Vagina (tissue), 2 donors: ENCODE measurements at regions not wholly inside any gene's neighbourhood (a gene's known extent, or its start where the extent isn't known, plus 50 kb on each side); places are given as distances from the start of the nearest gene placed in this dataset.

ENCODE experiments used
- DNase-seq, 2 donors: peaks; one replicate each; pipeline ENCODE4 v3.0.0-alpha.2; 2017; ENCODE audit errors: extremely low spot score in 2 of 2
- H3K27ac ChIP-seq: fragments of 200-600 bp; sonication (generic); one replicate; pipeline ENCODE4 v1.5.1; 2019
- H3K27me3 ChIP-seq: fragments of 200-600 bp; sonication (generic); one replicate; pipeline ENCODE4 v1.5.1; 2019
- H3K36me3 ChIP-seq, 2 donors: fragments of 200-600 bp; sonication (generic); one replicate each; pipeline ENCODE4 v1.5.1; 2017 to 2019
- H3K4me1 ChIP-seq: fragments of 200-600 bp; sonication (generic); one replicate; pipeline ENCODE4 v1.5.1; 2019
- H3K4me3 ChIP-seq, 2 donors: fragments of 200-600 bp; sonication (generic); 1 replicate in 1 of 2; 2 replicates in 1 of 2; pipeline ENCODE4 v1.5.1; 2016 to 2019
- H3K9me3 ChIP-seq: fragments of 200-600 bp; sonication (generic); one replicate; pipeline ENCODE4 v1.5.1; 2019
- POLR2A ChIP-seq, 2 donors: fragments of 450-650 bp; IDR thresholded peaks; one replicate each; pipeline ENCODE4 v1.6.1; 2017; ENCODE audit warnings: antibody characterized with exemption in 2 of 2, mild to moderate bottlenecking in 2 of 2, moderate library complexity in 2 of 2
- POLR2AphosphoS5 ChIP-seq, 2 donors: sonication (generic); formaldehyde crosslinking; IDR thresholded peaks; one replicate each; pipeline ENCODE4 v1.9.0; 2017; ENCODE audit warnings: antibody characterized with exemption in 2 of 2, mild to moderate bottlenecking in 2 of 2, low read depth in 1 of 2; ENCODE audit not compliant: insufficient read depth in 1 of 2
- intact Hi-C: fragments of 100-400 bp; cut with DNase I; formaldehyde crosslinking; loops from one replicate; pipeline ENCODE4 v1.15.1; 2023
- TF ChIP-seq, protein P1 (sequence below), 3 experiments: fragments of 450-650 bp in 2 of 3; fragments of 200-600 bp in 1 of 3; sonication (generic) in 1 of 3; IDR thresholded peaks; one replicate each; pipeline ENCODE4 v1.5.1; 2017 to 2019; ENCODE audit warnings: antibody characterized with exemption in 3 of 3, mild to moderate bottlenecking in 2 of 3, moderate library complexity in 2 of 3

DNA sequence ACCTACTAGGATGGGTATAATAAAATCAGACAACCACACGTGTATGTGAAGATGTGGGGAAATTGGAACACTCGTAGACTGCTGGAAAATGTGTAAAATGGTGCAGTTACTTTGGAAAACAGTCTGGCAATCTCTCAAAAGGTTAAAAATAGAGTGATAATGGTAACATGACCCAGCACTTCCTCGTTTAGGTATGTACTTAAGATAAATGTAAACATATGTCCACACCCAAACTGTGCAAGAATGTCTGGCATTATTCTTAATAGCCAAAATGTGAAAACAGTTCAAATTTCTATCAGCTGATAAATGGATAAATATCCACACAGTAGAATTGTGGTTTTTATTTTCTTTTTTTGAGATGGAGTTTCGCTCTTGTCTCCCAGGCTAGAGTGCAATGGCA is 272.8 kb downstream of the ZNF248 start:
- DNase-seq, result no peak
- no peaks in the 10 kb centered on the region for H3K36me3 ChIP-seq
- H3K9me3 ChIP-seq, result no peaks in the 10 kb centered on the region
- H3K27me3 ChIP-seq, result no peaks in the 10 kb centered on the region
- intact Hi-C loops, result no loop called here
- no peak overlapping the region for H3K27ac ChIP-seq
- no peak for TF ChIP-seq POLR2A (IDR thresholded peaks at IDR 0.05)
- TF ChIP-seq POLR2AphosphoS5 (IDR thresholded peaks at IDR 0.05; ENCODE audit: insufficient read depth in 1 of 2, low read depth in 1 of 2), result no peak
- TF ChIP-seq, protein P1, sequence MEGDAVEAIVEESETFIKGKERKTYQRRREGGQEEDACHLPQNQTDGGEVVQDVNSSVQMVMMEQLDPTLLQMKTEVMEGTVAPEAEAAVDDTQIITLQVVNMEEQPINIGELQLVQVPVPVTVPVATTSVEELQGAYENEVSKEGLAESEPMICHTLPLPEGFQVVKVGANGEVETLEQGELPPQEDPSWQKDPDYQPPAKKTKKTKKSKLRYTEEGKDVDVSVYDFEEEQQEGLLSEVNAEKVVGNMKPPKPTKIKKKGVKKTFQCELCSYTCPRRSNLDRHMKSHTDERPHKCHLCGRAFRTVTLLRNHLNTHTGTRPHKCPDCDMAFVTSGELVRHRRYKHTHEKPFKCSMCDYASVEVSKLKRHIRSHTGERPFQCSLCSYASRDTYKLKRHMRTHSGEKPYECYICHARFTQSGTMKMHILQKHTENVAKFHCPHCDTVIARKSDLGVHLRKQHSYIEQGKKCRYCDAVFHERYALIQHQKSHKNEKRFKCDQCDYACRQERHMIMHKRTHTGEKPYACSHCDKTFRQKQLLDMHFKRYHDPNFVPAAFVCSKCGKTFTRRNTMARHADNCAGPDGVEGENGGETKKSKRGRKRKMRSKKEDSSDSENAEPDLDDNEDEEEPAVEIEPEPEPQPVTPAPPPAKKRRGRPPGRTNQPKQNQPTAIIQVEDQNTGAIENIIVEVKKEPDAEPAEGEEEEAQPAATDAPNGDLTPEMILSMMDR (IDR thresholded peaks at IDR 0.05), result no peak
- H3K4me1 ChIP-seq, result no peaks in the 10 kb centered on the region
- no peak overlapping the region for H3K4me3 ChIP-seq

DNA sequence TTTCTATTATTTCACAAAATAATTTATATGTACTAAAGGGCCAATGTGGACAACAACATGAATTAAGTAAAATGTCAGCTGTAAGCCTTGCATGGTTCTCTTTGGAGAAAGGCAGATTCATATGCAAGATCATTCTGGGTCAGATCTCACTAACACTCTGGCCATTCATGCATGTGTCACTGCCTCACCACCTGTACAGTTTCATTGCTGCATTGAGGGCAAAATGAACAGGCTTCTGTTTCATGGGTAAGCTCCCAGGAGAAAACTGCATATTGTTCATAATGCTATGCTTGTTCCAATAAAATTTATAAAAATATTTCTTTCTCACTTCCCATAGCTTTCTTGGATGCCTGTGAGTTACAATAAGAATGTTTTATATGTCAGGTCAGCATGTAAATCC is 275.2 kb downstream of the ZNF248 start:
- H3K27me3 ChIP-seq, result no peaks in the 10 kb centered on the region
- intact Hi-C loops, result no loop called here
- TF ChIP-seq POLR2A (IDR thresholded peaks at IDR 0.05) (no peak), POLR2AphosphoS5 (IDR thresholded peaks at IDR 0.05; ENCODE audit: insufficient read depth in 1 of 2, low read depth in 1 of 2) (no peak)
- TF ChIP-seq, protein P1 (IDR thresholded peaks at IDR 0.05), result no peak
- no peak overlapping the region for H3K4me3 ChIP-seq
- H3K27ac ChIP-seq, result no peak overlapping the region
- no peaks in the 10 kb centered on the region for H3K9me3 ChIP-seq
- H3K4me1 ChIP-seq, result no peaks in the 10 kb centered on the region
- no peaks in the 10 kb centered on the region for H3K36me3 ChIP-seq
- no peak for DNase-seq

DNA sequence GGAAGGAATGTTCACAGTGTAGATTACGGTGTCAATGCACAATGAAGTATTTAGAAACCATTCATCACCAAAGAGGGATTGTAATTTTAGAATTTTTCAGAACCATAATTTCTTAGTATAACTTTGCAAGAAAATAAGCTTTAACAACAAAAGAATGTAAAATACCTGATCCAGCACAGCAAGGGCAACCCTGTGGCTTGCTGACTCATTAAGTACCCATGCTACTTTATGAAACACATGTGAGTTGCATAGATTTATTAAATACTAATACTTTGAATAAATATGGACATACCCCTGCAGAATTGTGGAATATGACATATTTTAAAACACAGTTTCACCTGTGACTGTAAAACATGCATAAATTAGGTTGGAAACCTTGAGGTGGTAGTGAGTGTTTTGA is 281.3 kb downstream of the ZNF248 start:
- Histone ChIP-seq H3K4me1 (no peaks in the 10 kb centered on the region), H3K36me3 (no peaks in the 10 kb centered on the region), H3K9me3 (no peaks in the 10 kb centered on the region), H3K27me3 (no peaks in the 10 kb centered on the region), H3K27ac (no peak overlapping the region), H3K4me3 (no peak overlapping the region)
- DNase-seq, result no peak
- TF ChIP-seq POLR2A (IDR thresholded peaks at IDR 0.05), result no peak
- TF ChIP-seq POLR2AphosphoS5 (IDR thresholded peaks at IDR 0.05; ENCODE audit: insufficient read depth in 1 of 2, low read depth in 1 of 2), result no peak
- TF ChIP-seq, protein P1 (IDR thresholded peaks at IDR 0.05), result no peak
- intact Hi-C loops, result no loop called here

DNA sequence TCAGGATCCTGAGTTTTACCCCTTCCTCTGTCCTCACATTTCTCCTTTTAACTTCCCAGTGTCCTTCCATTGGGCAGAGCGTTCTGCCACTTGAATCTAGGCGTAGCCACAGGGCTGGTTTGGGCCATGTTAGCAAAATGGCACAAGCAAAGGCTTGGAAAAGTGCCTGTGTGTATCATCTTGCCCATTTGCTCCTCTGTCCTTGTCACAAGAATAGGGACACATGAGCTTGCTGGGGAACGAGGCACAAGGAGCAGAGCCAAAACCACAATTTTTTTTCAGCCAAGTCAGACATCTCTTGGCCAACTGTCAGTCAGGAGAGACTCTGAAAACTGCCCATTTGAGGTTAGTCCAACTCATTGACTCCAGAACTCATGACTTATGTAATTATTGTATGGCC is 285.2 kb downstream of the ZNF248 start:
- Histone ChIP-seq H3K4me1 (no peaks in the 10 kb centered on the region), H3K4me3 (no peak overlapping the region), H3K27ac (no peak overlapping the region), H3K9me3 (no peaks in the 10 kb centered on the region), H3K27me3 (no peaks in the 10 kb centered on the region), H3K36me3 (no peaks in the 10 kb centered on the region)
- DNase-seq, result no peak
- intact Hi-C loops, result no loop called here
- no peak for TF ChIP-seq POLR2AphosphoS5 (IDR thresholded peaks at IDR 0.05; ENCODE audit: insufficient read depth in 1 of 2, low read depth in 1 of 2)
- TF ChIP-seq, protein P1 (IDR thresholded peaks at IDR 0.05), result no peak
- no peak for TF ChIP-seq POLR2A (IDR thresholded peaks at IDR 0.05)

DNA sequence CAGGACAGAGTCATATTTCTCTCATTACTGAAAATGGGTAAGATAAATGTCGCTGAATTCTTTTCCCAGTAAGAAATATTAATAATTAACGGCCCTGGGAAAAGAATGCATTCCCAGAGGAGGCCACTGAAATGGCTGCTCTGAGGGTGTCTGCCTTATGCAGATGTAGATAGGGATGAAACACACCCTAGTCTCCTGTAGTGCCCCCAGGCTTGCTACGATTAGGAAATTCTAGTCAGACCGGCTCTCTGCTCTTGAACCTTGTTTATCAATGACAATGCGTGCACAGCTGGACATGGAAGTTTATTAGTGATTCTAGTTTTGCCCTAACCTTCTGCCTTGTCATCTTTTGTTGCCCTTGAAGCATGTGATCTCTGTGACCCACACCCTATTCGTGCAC is 291.1 kb downstream of the ZNF248 start:
- intact Hi-C loops, result no loop called here
- no peaks in the 10 kb centered on the region for H3K27me3 ChIP-seq
- TF ChIP-seq POLR2A (IDR thresholded peaks at IDR 0.05), result no peak
- TF ChIP-seq, protein P1 (IDR thresholded peaks at IDR 0.05), result no peak
- TF ChIP-seq POLR2AphosphoS5 (IDR thresholded peaks at IDR 0.05; ENCODE audit: insufficient read depth in 1 of 2, low read depth in 1 of 2), result no peak
- H3K4me1 ChIP-seq, result no peaks in the 10 kb centered on the region
- no peaks in the 10 kb centered on the region for H3K36me3 ChIP-seq
- no peak for DNase-seq
- H3K27ac ChIP-seq, result no peak overlapping the region
- no peaks in the 10 kb centered on the region for H3K9me3 ChIP-seq
- H3K4me3 ChIP-seq, result no peak overlapping the region
